ENCODE measurements at regions not wholly inside any gene's neighbourhood (a gene's known extent, or its start where the extent isn't known, plus 50 kb on each side); places are given as distances from the start of the nearest gene placed in this dataset.

- intact Hi-C loops (cut with micrococcal nuclease; ENCODE audit: unreplicated experiment) = loop anchor here (2.0 kb wide), 1 partner anchor 47 kb away; no protein-coding TSS in a partner anchor
- H3K4me3 ChIP-seq (ENCODE audit: low read depth, low read length) = peak overlapping the region; percentile 29
- Mint-ChIP-seq H3K27me3 (ENCODE audit: insufficient read depth, unreplicated experiment) (peaks cover 39% of the 10 kb centered on the region), H3K27ac (ENCODE audit: unreplicated experiment) (peak overlapping the region; percentile 26), H3K36me3 (ENCODE audit: insufficient read depth, unreplicated experiment) (no peaks in the 10 kb centered on the region), H3K9me3 (ENCODE audit: unreplicated experiment) (no peaks in the 10 kb centered on the region), H3K4me3 (ENCODE audit: unreplicated experiment) (peak overlapping the region; percentile 90), H3K4me1 (ENCODE audit: low read depth, unreplicated experiment) (peaks cover 18% of the 10 kb centered on the region)
- no peak for DNase-seq
- ChIA-PET CTCF (no interaction called here), POLR2A (no interaction called here)
- H3K27me3 ChIP-seq (replicated peaks; ENCODE audit: control insufficient read depth, insufficient read depth, low read length) = peaks cover 2% of the 10 kb centered on the region
- TF ChIP-seq, protein P1, sequence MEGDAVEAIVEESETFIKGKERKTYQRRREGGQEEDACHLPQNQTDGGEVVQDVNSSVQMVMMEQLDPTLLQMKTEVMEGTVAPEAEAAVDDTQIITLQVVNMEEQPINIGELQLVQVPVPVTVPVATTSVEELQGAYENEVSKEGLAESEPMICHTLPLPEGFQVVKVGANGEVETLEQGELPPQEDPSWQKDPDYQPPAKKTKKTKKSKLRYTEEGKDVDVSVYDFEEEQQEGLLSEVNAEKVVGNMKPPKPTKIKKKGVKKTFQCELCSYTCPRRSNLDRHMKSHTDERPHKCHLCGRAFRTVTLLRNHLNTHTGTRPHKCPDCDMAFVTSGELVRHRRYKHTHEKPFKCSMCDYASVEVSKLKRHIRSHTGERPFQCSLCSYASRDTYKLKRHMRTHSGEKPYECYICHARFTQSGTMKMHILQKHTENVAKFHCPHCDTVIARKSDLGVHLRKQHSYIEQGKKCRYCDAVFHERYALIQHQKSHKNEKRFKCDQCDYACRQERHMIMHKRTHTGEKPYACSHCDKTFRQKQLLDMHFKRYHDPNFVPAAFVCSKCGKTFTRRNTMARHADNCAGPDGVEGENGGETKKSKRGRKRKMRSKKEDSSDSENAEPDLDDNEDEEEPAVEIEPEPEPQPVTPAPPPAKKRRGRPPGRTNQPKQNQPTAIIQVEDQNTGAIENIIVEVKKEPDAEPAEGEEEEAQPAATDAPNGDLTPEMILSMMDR (IDR thresholded peaks at IDR 0.05; ENCODE audit: insufficient read depth in 1 of 2, low read depth in 1 of 2, low read length in 1 of 2, severe bottlenecking in 1 of 2, unreplicated experiment in 1 of 2) = no peak
- BruUV-seq (replicated peaks) = no TSS peak
- peaks cover 12% of the 10 kb centered on the region for H3K4me1 ChIP-seq
- no peaks in the 10 kb centered on the region for H3K36me3 ChIP-seq (ENCODE audit: control insufficient read depth, insufficient read depth, low read length)
- H3K9me3 ChIP-seq = no peaks in the 10 kb centered on the region
Measured at GRCh38 chr10:100653957-100654781, 91.2 kb upstream of the PAX2 start.

GRCh38 chr10:100654782-100655325, 90.5 kb upstream of the PAX2 start:
- H3K27me3 Mint-ChIP-seq (ENCODE audit: insufficient read depth, unreplicated experiment) = peaks cover 39% of the 10 kb centered on the region
- H3K27ac Mint-ChIP-seq (ENCODE audit: unreplicated experiment) = peak overlapping the region; percentile 26
- POLR2A ChIA-PET = no interaction called here

DNA sequence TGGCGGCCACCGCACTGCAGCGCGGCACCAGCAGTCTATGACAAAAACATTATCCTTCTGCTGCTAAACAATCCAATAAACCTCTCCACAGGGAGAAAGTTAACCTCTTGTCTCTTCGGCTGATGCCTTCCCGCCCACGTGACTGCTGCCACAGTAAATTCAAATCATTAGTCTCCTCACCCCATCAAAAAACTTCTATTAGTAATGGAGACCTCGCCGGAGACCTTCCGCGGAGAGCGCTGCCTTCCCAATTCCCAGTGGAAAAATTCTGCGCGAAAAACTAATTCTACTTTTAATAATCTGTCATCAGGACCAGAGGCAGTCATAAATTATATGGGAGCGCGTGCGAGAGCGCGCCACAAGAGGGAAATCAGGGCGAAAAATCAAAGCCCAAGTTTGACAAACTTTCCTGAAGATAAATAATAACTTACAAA, 90.0 kb upstream of the PAX2 start:
- BruUV-seq (replicated peaks) = no TSS peak
- no peak for DNase-seq

More at GRCh38 chr10:100654782-100655325, 90.5 kb upstream of the PAX2 start:
- no peaks in the 10 kb centered on the region for H3K9me3 Mint-ChIP-seq (ENCODE audit: unreplicated experiment)
- H3K4me3 Mint-ChIP-seq (ENCODE audit: unreplicated experiment) = peak overlapping the region; percentile 90
- DNase-seq = peak in 1 of 2 experiments; percentile 37
- BruUV-seq (replicated peaks) = no TSS peak
- CTCF ChIA-PET = no interaction called here
- H3K36me3 ChIP-seq (ENCODE audit: control insufficient read depth, insufficient read depth, low read length) = no peaks in the 10 kb centered on the region
- H3K27me3 ChIP-seq (replicated peaks; ENCODE audit: control insufficient read depth, insufficient read depth, low read length) = peaks cover 2% of the 10 kb centered on the region
- peak overlapping the region; percentile 29 for H3K4me3 ChIP-seq (ENCODE audit: low read depth, low read length)
- H3K9me3 ChIP-seq = no peaks in the 10 kb centered on the region
- intact Hi-C loops (cut with micrococcal nuclease; ENCODE audit: unreplicated experiment) = loop anchor here (2.0 kb wide), 1 partner anchor 48 kb away; no protein-coding TSS in a partner anchor
- no peaks in the 10 kb centered on the region for H3K36me3 Mint-ChIP-seq (ENCODE audit: insufficient read depth, unreplicated experiment)
- TF ChIP-seq, protein P1 (IDR thresholded peaks at IDR 0.05; ENCODE audit: insufficient read depth in 1 of 2, low read depth in 1 of 2, low read length in 1 of 2, severe bottlenecking in 1 of 2, unreplicated experiment in 1 of 2) = no peak
- peaks cover 12% of the 10 kb centered on the region for H3K4me1 ChIP-seq
- peaks cover 18% of the 10 kb centered on the region for H3K4me1 Mint-ChIP-seq (ENCODE audit: low read depth, unreplicated experiment)

More for the DNA sequence above, 90.0 kb upstream of the PAX2 start:
- H3K27me3 Mint-ChIP-seq (ENCODE audit: insufficient read depth, unreplicated experiment) = peaks cover 39% of the 10 kb centered on the region
- Histone ChIP-seq H3K4me1 (peaks cover 12% of the 10 kb centered on the region), H3K36me3 (ENCODE audit: control insufficient read depth, insufficient read depth, low read length) (no peaks in the 10 kb centered on the region), H3K9me3 (no peaks in the 10 kb centered on the region), H3K4me3 (ENCODE audit: low read depth, low read length) (peak overlapping the region; percentile 29), H3K27me3 (replicated peaks; ENCODE audit: control insufficient read depth, insufficient read depth, low read length) (peaks cover 2% of the 10 kb centered on the region)
- TF ChIP-seq, protein P1 (IDR thresholded peaks at IDR 0.05; ENCODE audit: insufficient read depth in 1 of 2, low read depth in 1 of 2, low read length in 1 of 2, severe bottlenecking in 1 of 2, unreplicated experiment in 1 of 2) = no peak
- no peaks in the 10 kb centered on the region for H3K9me3 Mint-ChIP-seq (ENCODE audit: unreplicated experiment)
- ChIA-PET POLR2A (no interaction called here), CTCF (no interaction called here)
- H3K4me3 Mint-ChIP-seq (ENCODE audit: unreplicated experiment) = peak overlapping the region; percentile 90
- H3K36me3 Mint-ChIP-seq (ENCODE audit: insufficient read depth, unreplicated experiment) = no peaks in the 10 kb centered on the region
- intact Hi-C loops (cut with micrococcal nuclease; ENCODE audit: unreplicated experiment) = loop anchor here (2.0 kb wide), 1 partner anchor 49 kb away; no protein-coding TSS in a partner anchor
- peaks cover 18% of the 10 kb centered on the region for H3K4me1 Mint-ChIP-seq (ENCODE audit: low read depth, unreplicated experiment)
- H3K27ac Mint-ChIP-seq (ENCODE audit: unreplicated experiment) = no peak overlapping the region

All from Caco-2 (cell line).